WTC11 (cell line): ENCODE measurements at regions not wholly inside any gene's neighbourhood (a gene's known extent, or its start where the extent isn't known, plus 50 kb on each side); places are given as distances from the start of the nearest gene placed in this dataset.

Experiments used
- NR1H2 ChIP-seq: sonication (generic); formaldehyde crosslinking; IDR thresholded peaks from 2 replicates; pipeline ENCODE4 v1.9.0; 2021; ENCODE audit warnings: mild to moderate bottlenecking, moderate library complexity, missing genetic modification reagents
- RELA ChIP-seq: sonication (generic); formaldehyde crosslinking; IDR thresholded peaks from 2 replicates; pipeline ENCODE4 v1.8.1; 2022; ENCODE audit warnings: missing genetic modification reagents, mild to moderate bottlenecking, borderline replicate concordance
- TF ChIP-seq, protein P1 (sequence below): sonication (generic); formaldehyde crosslinking; IDR thresholded peaks from 2 replicates; pipeline ENCODE4 v1.8.1; 2022; ENCODE audit warnings: low read depth, missing genetic modification reagents, borderline replicate concordance
- TF ChIP-seq, protein P2 (sequence below): fragments of 200-600 bp; IDR thresholded peaks from 2 replicates; pipeline ENCODE4 v1.8.0; 2022; ENCODE audit warnings: antibody characterized with exemption
- TF ChIP-seq, protein P3 (sequence below): sonication (generic); formaldehyde crosslinking; IDR thresholded peaks from 2 replicates; pipeline ENCODE4 v1.8.0; 2022; ENCODE audit warnings: mild to moderate bottlenecking, missing genetic modification reagents
- TF ChIP-seq, protein P4 (sequence below): sonication (generic); formaldehyde crosslinking; IDR thresholded peaks from 2 replicates; pipeline ENCODE4 v1.8.1; 2023; ENCODE audit warnings: mild to moderate bottlenecking, missing genetic modification reagents, moderate library complexity
- TF ChIP-seq, protein P5 (sequence below): sonication (generic); formaldehyde crosslinking; IDR thresholded peaks from 2 replicates; pipeline ENCODE4 v1.8.0; 2022; ENCODE audit warnings: mild to moderate bottlenecking, missing genetic modification reagents

DNA sequence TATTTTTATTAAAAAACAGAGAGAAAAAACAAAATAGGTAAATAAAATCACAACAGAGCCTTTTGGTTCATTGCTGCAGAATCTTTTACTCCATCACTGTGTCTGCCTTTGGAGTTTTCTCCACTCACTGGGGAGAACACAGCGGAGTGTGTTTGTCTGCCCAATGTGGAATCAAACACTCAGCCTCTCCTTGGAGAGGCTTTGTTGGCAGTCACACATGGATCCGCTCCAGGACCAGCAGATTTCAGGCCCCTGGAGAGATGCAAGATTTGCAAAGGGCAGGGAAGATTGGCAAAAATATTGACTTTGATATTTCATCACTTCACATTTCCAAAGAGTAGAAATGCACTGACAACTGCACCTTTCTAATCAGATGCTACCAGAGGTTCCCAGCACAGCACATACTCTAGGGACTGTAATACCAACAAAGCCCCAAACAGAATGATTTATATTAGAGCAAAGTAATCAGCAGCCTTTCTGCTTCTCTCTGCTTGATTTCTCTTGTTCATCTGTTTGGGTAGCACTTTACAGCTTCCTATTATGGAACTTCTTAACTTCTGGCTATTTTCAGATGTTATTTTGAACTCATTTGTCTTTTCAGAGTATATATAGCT lies 1898.8 kb upstream of the PIK3C3 start:
- TF ChIP-seq, protein P1, sequence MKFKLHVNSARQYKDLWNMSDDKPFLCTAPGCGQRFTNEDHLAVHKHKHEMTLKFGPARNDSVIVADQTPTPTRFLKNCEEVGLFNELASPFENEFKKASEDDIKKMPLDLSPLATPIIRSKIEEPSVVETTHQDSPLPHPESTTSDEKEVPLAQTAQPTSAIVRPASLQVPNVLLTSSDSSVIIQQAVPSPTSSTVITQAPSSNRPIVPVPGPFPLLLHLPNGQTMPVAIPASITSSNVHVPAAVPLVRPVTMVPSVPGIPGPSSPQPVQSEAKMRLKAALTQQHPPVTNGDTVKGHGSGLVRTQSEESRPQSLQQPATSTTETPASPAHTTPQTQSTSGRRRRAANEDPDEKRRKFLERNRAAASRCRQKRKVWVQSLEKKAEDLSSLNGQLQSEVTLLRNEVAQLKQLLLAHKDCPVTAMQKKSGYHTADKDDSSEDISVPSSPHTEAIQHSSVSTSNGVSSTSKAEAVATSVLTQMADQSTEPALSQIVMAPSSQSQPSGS (CRISPR knock-in tag) = no peak
- TF ChIP-seq NR1H2 (CRISPR knock-in tag) (no peak), RELA (CRISPR knock-in tag) (no peak)
- TF ChIP-seq, protein P2, sequence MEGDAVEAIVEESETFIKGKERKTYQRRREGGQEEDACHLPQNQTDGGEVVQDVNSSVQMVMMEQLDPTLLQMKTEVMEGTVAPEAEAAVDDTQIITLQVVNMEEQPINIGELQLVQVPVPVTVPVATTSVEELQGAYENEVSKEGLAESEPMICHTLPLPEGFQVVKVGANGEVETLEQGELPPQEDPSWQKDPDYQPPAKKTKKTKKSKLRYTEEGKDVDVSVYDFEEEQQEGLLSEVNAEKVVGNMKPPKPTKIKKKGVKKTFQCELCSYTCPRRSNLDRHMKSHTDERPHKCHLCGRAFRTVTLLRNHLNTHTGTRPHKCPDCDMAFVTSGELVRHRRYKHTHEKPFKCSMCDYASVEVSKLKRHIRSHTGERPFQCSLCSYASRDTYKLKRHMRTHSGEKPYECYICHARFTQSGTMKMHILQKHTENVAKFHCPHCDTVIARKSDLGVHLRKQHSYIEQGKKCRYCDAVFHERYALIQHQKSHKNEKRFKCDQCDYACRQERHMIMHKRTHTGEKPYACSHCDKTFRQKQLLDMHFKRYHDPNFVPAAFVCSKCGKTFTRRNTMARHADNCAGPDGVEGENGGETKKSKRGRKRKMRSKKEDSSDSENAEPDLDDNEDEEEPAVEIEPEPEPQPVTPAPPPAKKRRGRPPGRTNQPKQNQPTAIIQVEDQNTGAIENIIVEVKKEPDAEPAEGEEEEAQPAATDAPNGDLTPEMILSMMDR = no peak
- TF ChIP-seq, protein P3, sequence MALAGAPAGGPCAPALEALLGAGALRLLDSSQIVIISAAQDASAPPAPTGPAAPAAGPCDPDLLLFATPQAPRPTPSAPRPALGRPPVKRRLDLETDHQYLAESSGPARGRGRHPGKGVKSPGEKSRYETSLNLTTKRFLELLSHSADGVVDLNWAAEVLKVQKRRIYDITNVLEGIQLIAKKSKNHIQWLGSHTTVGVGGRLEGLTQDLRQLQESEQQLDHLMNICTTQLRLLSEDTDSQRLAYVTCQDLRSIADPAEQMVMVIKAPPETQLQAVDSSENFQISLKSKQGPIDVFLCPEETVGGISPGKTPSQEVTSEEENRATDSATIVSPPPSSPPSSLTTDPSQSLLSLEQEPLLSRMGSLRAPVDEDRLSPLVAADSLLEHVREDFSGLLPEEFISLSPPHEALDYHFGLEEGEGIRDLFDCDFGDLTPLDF = no peak
- TF ChIP-seq, protein P4, sequence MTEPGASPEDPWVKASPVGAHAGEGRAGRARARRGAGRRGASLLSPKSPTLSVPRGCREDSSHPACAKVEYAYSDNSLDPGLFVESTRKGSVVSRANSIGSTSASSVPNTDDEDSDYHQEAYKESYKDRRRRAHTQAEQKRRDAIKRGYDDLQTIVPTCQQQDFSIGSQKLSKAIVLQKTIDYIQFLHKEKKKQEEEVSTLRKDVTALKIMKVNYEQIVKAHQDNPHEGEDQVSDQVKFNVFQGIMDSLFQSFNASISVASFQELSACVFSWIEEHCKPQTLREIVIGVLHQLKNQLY (CRISPR knock-in tag) = no peak
- TF ChIP-seq, protein P5, sequence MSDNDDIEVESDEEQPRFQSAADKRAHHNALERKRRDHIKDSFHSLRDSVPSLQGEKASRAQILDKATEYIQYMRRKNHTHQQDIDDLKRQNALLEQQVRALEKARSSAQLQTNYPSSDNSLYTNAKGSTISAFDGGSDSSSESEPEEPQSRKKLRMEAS (CRISPR knock-in tag) = no peak
